CD4-positive, alpha-beta T cell (primary cell): ENCODE measurements at regions not wholly inside any gene's neighbourhood (a gene's known extent, or its start where the extent isn't known, plus 50 kb on each side); places are given as distances from the start of the nearest gene placed in this dataset.

ENCODE experiments used
- ATAC-seq: fragments of 200-7000 bp; cut with Tn5 transposase; one replicate; pipeline ENCODE4 v1.10.0; 2022; ENCODE audit warnings: mild to moderate bottlenecking; ENCODE audit not compliant: poor library complexity
- CTCF ChIA-PET: fragments of 350-600 bp; sonication (Branson Sonifier 250); formaldehyde crosslinking; loops from one replicate; lab custom pipeline; 2021; ENCODE audit warnings: antibody characterized with exemption, inconsistent platforms; lab: Charles Lee
- POLR2A ChIA-PET: fragments of 350-600 bp; sonication (Branson Sonifier 250); formaldehyde crosslinking; loops from one replicate; lab custom pipeline; 2021; ENCODE audit warnings: antibody characterized with exemption, inconsistent platforms; lab: Charles Lee
- DNase-seq, 14 experiments: peaks; one replicate each; pipeline ENCODE4 v3.0.0-alpha.2; 2013 to 2020; ENCODE audit warnings: mixed read lengths in 2 of 14
- H3K27ac ChIP-seq, 2 donors: one replicate each; pipeline versions ENCODE4 v1.5.1 to v1.7.0; 2013; ENCODE audit warnings: low read length in 2 of 2, low read depth in 1 of 2, mild to moderate bottlenecking in 1 of 2
- H3K27me3 ChIP-seq, 2 experiments: 1 replicate in 1 of 2; 2 replicates in 1 of 2; pipeline versions ENCODE4 v1.6.1 to v1.7.0; 2013; ENCODE audit warnings: low read length in 2 of 2, control low read depth in 1 of 2, mild to moderate bottlenecking in 1 of 2, moderate library complexity in 1 of 2; ENCODE audit not compliant: insufficient read depth in 2 of 2, control insufficient read depth in 1 of 2
- H3K36me3 ChIP-seq: one replicate; pipeline ENCODE4 v1.6.1; 2013; ENCODE audit warnings: low read length, control low read depth; ENCODE audit not compliant: insufficient read depth
- H3K4me1 ChIP-seq: one replicate; pipeline ENCODE4 v1.6.1; 2013; ENCODE audit warnings: low read length, control low read depth; ENCODE audit not compliant: insufficient read depth
- H3K4me3 ChIP-seq: one replicate; pipeline ENCODE4 v1.5.1; 2013; ENCODE audit warnings: mild to moderate bottlenecking, low read length, moderate library complexity
- H3K9me3 ChIP-seq, 2 experiments: 1 replicate in 1 of 2; 2 replicates in 1 of 2; pipeline versions ENCODE4 v1.6.1 to v1.7.0; 2013; ENCODE audit warnings: low read length in 2 of 2, mild to moderate bottlenecking in 2 of 2, control low read depth in 1 of 2, moderate library complexity in 1 of 2; ENCODE audit not compliant: control insufficient read depth in 1 of 2, insufficient read depth in 1 of 2
- H3K27ac Mint-ChIP-seq: one replicate; pipeline ENCODE4 v1.8.0; 2020; ENCODE audit warnings: mixed read lengths
- H3K27me3 Mint-ChIP-seq: one replicate; pipeline ENCODE4 v1.8.0; 2021; ENCODE audit warnings: mixed read lengths
- H3K36me3 Mint-ChIP-seq: one replicate; pipeline ENCODE4 v1.8.0; 2021; ENCODE audit warnings: low read depth, mixed read lengths
- H3K4me1 Mint-ChIP-seq: one replicate; pipeline ENCODE4 v1.8.0; 2021; ENCODE audit warnings: low read depth, mixed read lengths
- H3K4me3 Mint-ChIP-seq: one replicate; pipeline ENCODE4 v1.8.0; 2020; ENCODE audit warnings: mild to moderate bottlenecking, mixed read lengths
- H3K9me3 Mint-ChIP-seq: one replicate; pipeline ENCODE4 v1.8.0; 2020; ENCODE audit warnings: mixed read lengths
- CTCF ChIP-seq: fragments of 200-600 bp; IDR thresholded peaks from one replicate; pipeline ENCODE4 v1.8.0; 2022; ENCODE audit warnings: antibody characterized with exemption, mild to moderate bottlenecking
- intact Hi-C, 2 experiments: fragments of 100-400 bp; cut with DNase I in 1 of 2; cut with micrococcal nuclease in 1 of 2; formaldehyde crosslinking; loops; one replicate each; pipeline versions ENCODE4 v1.15.1 to v1.9.0; 2023 to 2025; cut with DNase I, micrococcal nuclease

- Histone ChIP-seq H3K27ac (no peak overlapping the region), H3K27me3 (peaks cover 0 to 4% of the 10 kb centered on the region in 2 experiments), H3K9me3 (peaks cover 0 to 11% of the 10 kb centered on the region in 2 experiments), H3K4me3 (no peak overlapping the region), H3K4me1 (no peaks in the 10 kb centered on the region), H3K36me3 (no peaks in the 10 kb centered on the region)
- ATAC-seq (no peak), DNase-seq (no peak)
- ChIA-PET POLR2A (no interaction called here), CTCF (no interaction called here)
- Mint-ChIP-seq H3K27ac (no peak overlapping the region), H3K4me3 (no peak overlapping the region), H3K36me3 (no peaks in the 10 kb centered on the region), H3K27me3 (no peaks in the 10 kb centered on the region), H3K4me1 (no peaks in the 10 kb centered on the region), H3K9me3 (peaks cover 9% of the 10 kb centered on the region)
- no peak for TF ChIP-seq CTCF
- intact Hi-C loops, result no loop called here
Measured at GRCh38 chr7:34313289-34313688, 344.7 kb upstream of the NPSR1 start.

- no peaks in the 10 kb centered on the region for H3K36me3 ChIP-seq
- Mint-ChIP-seq H3K9me3 (peaks cover 9% of the 10 kb centered on the region), H3K36me3 (no peaks in the 10 kb centered on the region), H3K27me3 (no peaks in the 10 kb centered on the region), H3K27ac (no peak overlapping the region), H3K4me1 (no peaks in the 10 kb centered on the region), H3K4me3 (no peak overlapping the region)
- POLR2A ChIA-PET, result no interaction called here
- intact Hi-C loops, result no loop called here
- no peak for TF ChIP-seq CTCF
- ATAC-seq, result no peak
- no peaks in the 10 kb centered on the region for H3K9me3 ChIP-seq
- H3K4me1 ChIP-seq, result no peaks in the 10 kb centered on the region
- DNase-seq, result no peak
- no peak overlapping the region for H3K27ac ChIP-seq
- H3K4me3 ChIP-seq, result no peak overlapping the region
- peaks cover 0 to 4% of the 10 kb centered on the region in 2 experiments for H3K27me3 ChIP-seq
- CTCF ChIA-PET, result no interaction called here
Measured at GRCh38 chr7:34315032-34315431, 343.0 kb upstream of the NPSR1 start.

GRCh38 chr7:34317039-34317438, 341.0 kb upstream of the NPSR1 start:
- Histone ChIP-seq H3K36me3 (no peaks in the 10 kb centered on the region), H3K4me3 (no peak overlapping the region), H3K27ac (no peak overlapping the region), H3K27me3 (peaks cover 4 to 7% of the 10 kb centered on the region in 2 experiments), H3K4me1 (peaks cover 3% of the 10 kb centered on the region), H3K9me3 (peaks cover 0 to 4% of the 10 kb centered on the region in 2 experiments)
- POLR2A ChIA-PET, result no interaction called here
- Mint-ChIP-seq H3K4me3 (no peak overlapping the region), H3K9me3 (peaks cover 6% of the 10 kb centered on the region), H3K36me3 (no peaks in the 10 kb centered on the region), H3K4me1 (no peaks in the 10 kb centered on the region), H3K27me3 (peaks cover 11% of the 10 kb centered on the region), H3K27ac (no peak overlapping the region)
- ATAC-seq (no peak), DNase-seq (no peak)
- CTCF ChIA-PET, result no interaction called here
- no peak for TF ChIP-seq CTCF
- intact Hi-C loops, result no loop called here
